PC-3 (cell line): ENCODE measurements at regions not wholly inside any gene's neighbourhood (a gene's known extent, or its start where the extent isn't known, plus 50 kb on each side); places are given as distances from the start of the nearest gene placed in this dataset.

ENCODE experiments used
- ATAC-seq: fragments of 200-7000 bp; cut with Tn5 transposase; 2 replicates; pipeline ENCODE4 v1.9.1; 2020; ENCODE audit warnings: mild to moderate bottlenecking, moderate library complexity
- BruUV-seq: library from RNA; stranded (reverse); fragments of 400-500 nt; replicated peaks from 2 replicates; lab custom pipeline; 2021; lab: Mats Ljungman, UMichigan
- CTCF ChIA-PET: fragments of 300-600 bp; sonication (Branson Sonifier 250); formaldehyde crosslinking; loops from one replicate; lab custom pipeline; 2022; ENCODE audit warnings: antibody characterized with exemption; lab: Charles Lee
- POLR2A ChIA-PET: fragments of 300-600 bp; sonication (Branson Sonifier 250); formaldehyde crosslinking; loops from one replicate; lab custom pipeline; 2022; ENCODE audit warnings: antibody characterized with exemption; ENCODE audit not compliant: unreplicated experiment; lab: Charles Lee
- DNase-seq: peaks from one replicate; pipeline ENCODE4 v3.0.0-alpha.2; 2015
- H2AFZ ChIP-seq: fragments of 300-600 bp; sonication (generic); 2 replicates; pipeline ENCODE4 v1.6.0; 2016; ENCODE audit warnings: antibody characterized with exemption, low read length
- H3F3A ChIP-seq: fragments of 300-600 bp; sonication (generic); one replicate; pipeline ENCODE4 v1.6.0; 2017; ENCODE audit warnings: antibody characterized with exemption, low read length, control low read depth, mild to moderate bottlenecking; ENCODE audit not compliant: unreplicated experiment
- H3K27ac ChIP-seq: fragments of 300-600 bp; sonication (generic); 2 replicates; pipeline ENCODE4 v1.5.1; 2016; ENCODE audit warnings: mild to moderate bottlenecking, low read length
- H3K27me3 ChIP-seq: fragments of 300-600 bp; sonication (generic); 2 replicates; pipeline ENCODE4 v1.6.1; 2016; ENCODE audit warnings: low read length, mixed read lengths
- H3K36me3 ChIP-seq: fragments of 300-600 bp; sonication (generic); 2 replicates; pipeline ENCODE4 v1.6.1; 2016; ENCODE audit warnings: low read depth, mixed run types, low read length, mixed read lengths
- H3K4me1 ChIP-seq: fragments of 300-600 bp; sonication (generic); 2 replicates; pipeline ENCODE4 v1.5.1; 2016; ENCODE audit warnings: low read length; ENCODE audit not compliant: insufficient read depth
- H3K4me2 ChIP-seq: fragments of 300-600 bp; sonication (generic); 2 replicates; pipeline ENCODE4 v1.6.0; 2016; ENCODE audit warnings: low read length
- H3K4me3 ChIP-seq: fragments of 300-600 bp; sonication (generic); 2 replicates; pipeline ENCODE4 v1.5.1; 2016; ENCODE audit warnings: mild to moderate bottlenecking, low read length, mixed read lengths
- H3K79me2 ChIP-seq: fragments of 300-600 bp; sonication (generic); 2 replicates; pipeline ENCODE4 v1.6.1; 2017; ENCODE audit warnings: low read length, mixed read lengths
- H3K9ac ChIP-seq: fragments of 300-600 bp; sonication (generic); 2 replicates; pipeline ENCODE4 v1.6.0; 2016; ENCODE audit warnings: mild to moderate bottlenecking, low read length
- H3K9me2 ChIP-seq: fragments of 300-600 bp; sonication (generic); replicated peaks from 2 replicates; pipeline ENCODE4 v1.6.1; 2016; ENCODE audit warnings: mixed run types, low read length, mixed read lengths
- H3K9me3 ChIP-seq: fragments of 300-600 bp; sonication (generic); 2 replicates; pipeline ENCODE4 v1.6.1; 2016; ENCODE audit warnings: low read length, mixed read lengths
- H4K20me1 ChIP-seq: fragments of 300-600 bp; sonication (generic); 2 replicates; pipeline ENCODE4 v1.6.1; 2016; ENCODE audit warnings: low read length, mixed read lengths
- EZH2 ChIP-seq: fragments of 300-600 bp; sonication (generic); IDR thresholded peaks from one replicate; pipeline ENCODE4 v1.6.1; 2017; ENCODE audit warnings: antibody characterized with exemption, mild to moderate bottlenecking, low read length; ENCODE audit not compliant: unreplicated experiment
- EZH2phosphoT487 ChIP-seq: fragments of 300-600 bp; sonication (generic); IDR thresholded peaks from 2 replicates; pipeline ENCODE4 v1.6.1; 2018; ENCODE audit warnings: mild to moderate bottlenecking, antibody characterized with exemption, low read length, borderline replicate concordance
- intact Hi-C: fragments of 100-400 bp; cut with micrococcal nuclease; formaldehyde crosslinking; loops from 2 replicates; pipeline ENCODE4 v1.9.0; 2023
- TF ChIP-seq, protein P1 (sequence below): fragments of 300-600 bp; sonication (generic); conservative IDR thresholded peaks from 2 replicates; pipeline ENCODE4 v1.5.1; 2017; ENCODE audit warnings: antibody characterized with exemption, low read depth, mild to moderate bottlenecking, low read length

GRCh38 chr5:163908253-163908652, 402.8 kb downstream of the MAT2B start:
- H3K9ac ChIP-seq, result no peak overlapping the region
- no peak overlapping the region for H2AFZ ChIP-seq
- intact Hi-C loops, result no loop called here
- BruUV-seq, result no TSS peak
- no peaks in the 10 kb centered on the region for H3K36me3 ChIP-seq
- no peaks in the 10 kb centered on the region for H3K9me2 ChIP-seq
- H3K27ac ChIP-seq, result no peak overlapping the region
- DNase-seq (no peak), ATAC-seq (no peak)
- POLR2A ChIA-PET, result no interaction called here
- H4K20me1 ChIP-seq, result no peaks in the 10 kb centered on the region
- CTCF ChIA-PET, result no interaction called here
- no peaks in the 10 kb centered on the region for H3K9me3 ChIP-seq
- TF ChIP-seq EZH2, result no peak
- no peak for TF ChIP-seq EZH2phosphoT487
- TF ChIP-seq, protein P1, sequence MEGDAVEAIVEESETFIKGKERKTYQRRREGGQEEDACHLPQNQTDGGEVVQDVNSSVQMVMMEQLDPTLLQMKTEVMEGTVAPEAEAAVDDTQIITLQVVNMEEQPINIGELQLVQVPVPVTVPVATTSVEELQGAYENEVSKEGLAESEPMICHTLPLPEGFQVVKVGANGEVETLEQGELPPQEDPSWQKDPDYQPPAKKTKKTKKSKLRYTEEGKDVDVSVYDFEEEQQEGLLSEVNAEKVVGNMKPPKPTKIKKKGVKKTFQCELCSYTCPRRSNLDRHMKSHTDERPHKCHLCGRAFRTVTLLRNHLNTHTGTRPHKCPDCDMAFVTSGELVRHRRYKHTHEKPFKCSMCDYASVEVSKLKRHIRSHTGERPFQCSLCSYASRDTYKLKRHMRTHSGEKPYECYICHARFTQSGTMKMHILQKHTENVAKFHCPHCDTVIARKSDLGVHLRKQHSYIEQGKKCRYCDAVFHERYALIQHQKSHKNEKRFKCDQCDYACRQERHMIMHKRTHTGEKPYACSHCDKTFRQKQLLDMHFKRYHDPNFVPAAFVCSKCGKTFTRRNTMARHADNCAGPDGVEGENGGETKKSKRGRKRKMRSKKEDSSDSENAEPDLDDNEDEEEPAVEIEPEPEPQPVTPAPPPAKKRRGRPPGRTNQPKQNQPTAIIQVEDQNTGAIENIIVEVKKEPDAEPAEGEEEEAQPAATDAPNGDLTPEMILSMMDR, result no peak
- H3F3A ChIP-seq, result no peaks in the 10 kb centered on the region
- H3K4me1 ChIP-seq, result no peaks in the 10 kb centered on the region
- H3K79me2 ChIP-seq, result no peaks in the 10 kb centered on the region
- no peak overlapping the region for H3K4me3 ChIP-seq
- H3K4me2 ChIP-seq, result no peak overlapping the region
- no peaks in the 10 kb centered on the region for H3K27me3 ChIP-seq

GRCh38 chr5:163910226-163910625, 404.8 kb downstream of the MAT2B start:
- no peak for DNase-seq
- CTCF ChIA-PET, result no interaction called here

GRCh38 chr5:163912046-163912445, 406.6 kb downstream of the MAT2B start:
- H3K27ac ChIP-seq, result no peak overlapping the region
- no peaks in the 10 kb centered on the region for H3K36me3 ChIP-seq
- H3K9ac ChIP-seq, result no peak overlapping the region
- DNase-seq (no peak), ATAC-seq (no peak)
- H3K9me3 ChIP-seq, result no peaks in the 10 kb centered on the region
- no peaks in the 10 kb centered on the region for H3K4me1 ChIP-seq
- intact Hi-C loops, result no loop called here
- H3F3A ChIP-seq, result no peaks in the 10 kb centered on the region
- H3K27me3 ChIP-seq, result no peaks in the 10 kb centered on the region
- ChIA-PET POLR2A (no interaction called here), CTCF (no interaction called here)
- no peak for TF ChIP-seq EZH2phosphoT487
- TF ChIP-seq, protein P1, result no peak
- no peak for TF ChIP-seq EZH2
- H3K9me2 ChIP-seq, result no peaks in the 10 kb centered on the region
- no peak overlapping the region for H3K4me3 ChIP-seq
- H3K4me2 ChIP-seq, result no peak overlapping the region
- no peaks in the 10 kb centered on the region for H4K20me1 ChIP-seq
- BruUV-seq, result no TSS peak
- H3K79me2 ChIP-seq, result no peaks in the 10 kb centered on the region
- H2AFZ ChIP-seq, result no peak overlapping the region

More at GRCh38 chr5:163910226-163910625, 404.8 kb downstream of the MAT2B start:
- TF ChIP-seq, protein P1, result no peak
- TF ChIP-seq EZH2phosphoT487 (no peak), EZH2 (no peak)
- POLR2A ChIA-PET, result no interaction called here
- intact Hi-C loops, result no loop called here
- Histone ChIP-seq H3K9me2 (no peaks in the 10 kb centered on the region), H4K20me1 (no peaks in the 10 kb centered on the region), H3K4me2 (no peak overlapping the region), H3F3A (no peaks in the 10 kb centered on the region), H3K27me3 (no peaks in the 10 kb centered on the region), H3K79me2 (no peaks in the 10 kb centered on the region), H3K9me3 (no peaks in the 10 kb centered on the region), H3K4me3 (no peak overlapping the region), H3K4me1 (no peaks in the 10 kb centered on the region), H2AFZ (no peak overlapping the region), H3K27ac (no peak overlapping the region), H3K9ac (no peak overlapping the region), H3K36me3 (no peaks in the 10 kb centered on the region)
- BruUV-seq, result no TSS peak
- ATAC-seq, result no peak
